HepG2 (cell line): ENCODE measurements at regions not wholly inside any gene's neighbourhood (a gene's known extent, or its start where the extent isn't known, plus 50 kb on each side); places are given as distances from the start of the nearest gene placed in this dataset.

Experiments
- ATAC-seq: fragments of 200-7000 bp; cut with Tn5 transposase; 3 replicates; pipeline ENCODE4 v1.9.1; 2020; ENCODE audit warnings: mild to moderate bottlenecking, moderate library complexity
- BruUV-seq: library from RNA; stranded (reverse); fragments of 400-500 nt; replicated peaks from 2 replicates; lab custom pipeline; 2021; lab: Mats Ljungman, UMichigan
- CTCF ChIA-PET: fragments of 300-600 bp; formaldehyde crosslinking; extraction: SDS; loops from one replicate; lab custom pipeline; 2021; ENCODE audit warnings: low total read pairs, inconsistent platforms, low intra/inter-chr PET ratio; lab: Yijun Ruan, JAX
- POLR2A ChIA-PET: fragments of 350-600 bp; sonication (Branson Sonifier 250); formaldehyde crosslinking; loops from one replicate; lab custom pipeline; 2020; ENCODE audit warnings: antibody characterized with exemption, inconsistent platforms; lab: Yijun Ruan, JAX
- DNase-seq: peaks from one replicate; pipeline ENCODE4 v3.0.0-alpha.2; 2015; ENCODE audit warnings: low spot score
- FAIRE-seq: peaks from 3 replicates; lab custom pipeline; 2011; peaks lifted over from hg19 to GRCh38; lab: Jason Lieb, UNC
- H2AFZ ChIP-seq: one replicate; pipeline ENCODE4 v1.6.1; 2011; ENCODE audit warnings: low read length, inconsistent platforms
- H3K27ac ChIP-seq: fragments of 300-600 bp; 3 replicates; pipeline ENCODE4 v1.8.0; 2011; ENCODE audit warnings: mixed run types, mild to moderate bottlenecking, mixed read lengths, low read length, inconsistent platforms; ENCODE audit not compliant: insufficient read depth; ENCODE audit errors: extremely low read length
- H3K27me3 ChIP-seq, 2 experiments: fragments of 200-600 bp in 1 of 2; 2 replicates in 1 of 2; 3 replicates in 1 of 2; pipeline versions ENCODE4 v1.6.0 to v1.8.0; 2011; ENCODE audit warnings: low read length in 2 of 2, mild to moderate bottlenecking in 2 of 2, moderate library complexity in 2 of 2, inconsistent platforms in 1 of 2; ENCODE audit not compliant: insufficient read depth in 2 of 2, control insufficient read depth in 1 of 2
- H3K36me3 ChIP-seq, 2 experiments: fragments of 200-600 bp in 1 of 2; replicated peaks in 1 of 2; 2 replicates in 1 of 2; 3 replicates in 1 of 2; pipeline versions ENCODE4 v1.5.1 to v1.8.0; 2011; ENCODE audit warnings: low read length in 2 of 2, inconsistent platforms in 1 of 2; ENCODE audit not compliant: insufficient read depth in 2 of 2, control insufficient read depth in 1 of 2
- H3K4me1 ChIP-seq: 2 replicates; pipeline ENCODE4 v1.5.1; 2012; ENCODE audit warnings: low read length, inconsistent platforms; ENCODE audit not compliant: insufficient read depth
- H3K4me2 ChIP-seq: 2 replicates; pipeline ENCODE4 v1.6.0; 2011; ENCODE audit warnings: low read depth, low read length, inconsistent platforms
- H3K4me3 ChIP-seq, 3 experiments: fragments of 200-600 bp in 1 of 3; sonication (generic), shearing (Covaris generic) in 1 of 3; replicated peaks in 1 of 3; 2 replicates each; pipeline ENCODE4 v1.5.1; 2011 to 2016; ENCODE audit warnings: low read length in 3 of 3, inconsistent platforms in 2 of 3, low read depth in 2 of 3, mild to moderate bottlenecking in 2 of 3, control low read depth in 1 of 3, mixed read lengths in 1 of 3; ENCODE audit not compliant: insufficient read depth in 1 of 3
- H3K79me2 ChIP-seq: one replicate; pipeline ENCODE4 v1.6.1; 2011; ENCODE audit warnings: low read length, inconsistent platforms; ENCODE audit not compliant: insufficient read depth
- H3K9ac ChIP-seq: 2 replicates; pipeline ENCODE4 v1.6.0; 2011; ENCODE audit warnings: mild to moderate bottlenecking, low read depth, low read length, inconsistent platforms; ENCODE audit not compliant: insufficient read depth
- H3K9me3 ChIP-seq: 2 replicates; pipeline ENCODE4 v1.5.1; 2012; ENCODE audit warnings: mild to moderate bottlenecking, low read length
- H4K20me1 ChIP-seq: 2 replicates; pipeline ENCODE4 v1.6.0; 2011; ENCODE audit warnings: inconsistent platforms, mild to moderate bottlenecking, low read length, moderate library complexity; ENCODE audit not compliant: insufficient read depth
- CEBPB ChIP-seq: IDR thresholded peaks from 2 replicates; pipeline ENCODE4 v1.6.1; 2011; ENCODE audit warnings: low read depth, low read length, improper control_type of control experiment, borderline replicate concordance
- DNMT1 ChIP-seq: sonication (generic); formaldehyde crosslinking; IDR thresholded peaks from 2 replicates; pipeline ENCODE4 v1.5.1; 2020; ENCODE audit warnings: mild to moderate bottlenecking, missing genetic modification reagents
- FOXA3 ChIP-seq: IDR thresholded peaks from 2 replicates; pipeline ENCODE4 v1.6.1; 2016; ENCODE audit warnings: missing genetic modification reagents, missing compliant biosample characterization
- MBNL3 ChIP-seq: fragments of 250-450 bp; sonication (Bioruptor Pico); conservative IDR thresholded peaks from 2 replicates; pipeline ENCODE4 v1.8.0; 2022; ENCODE audit warnings: mild to moderate bottlenecking, inconsistent platforms
- MIXL1 ChIP-seq: IDR thresholded peaks from 2 replicates; pipeline ENCODE4 v1.6.1; 2016
- NAIF1 ChIP-seq: sonication (generic); formaldehyde crosslinking; IDR thresholded peaks from 2 replicates; pipeline ENCODE4 v1.5.0; 2020; ENCODE audit warnings: mild to moderate bottlenecking, missing genetic modification reagents, borderline replicate concordance
- ZFP36 ChIP-seq: fragments of 150-350 bp; IDR thresholded peaks from 2 replicates; pipeline ENCODE4 v1.6.1; 2018; ENCODE audit warnings: borderline replicate concordance, low read length, low read depth; ENCODE audit not compliant: partially characterized antibody
- ZFYVE20 ChIP-seq: sonication (generic); formaldehyde crosslinking; IDR thresholded peaks from 2 replicates; pipeline ENCODE4 v1.8.0; 2023; ENCODE audit warnings: low read depth, mild to moderate bottlenecking, moderate library complexity, missing genetic modification reagents, borderline replicate concordance
- WGBS: methylation state at CpG from one replicate; pipeline ENCODE4 v1.1.6; 2017; ENCODE audit warnings: low lambda C conversion rate; 5-methylcytosine and 5-hydroxymethylcytosine counted together
- in situ Hi-C: cut with HindIII; loops from 2 replicates; pipeline ENCODE4 v1.10.0; 2017; ENCODE audit warnings: low pct_unique_long_range_greater_than_20kb; ENCODE audit not compliant: extremely low pct_ligation_motif_present
- intact Hi-C: fragments of 100-400 bp; cut with micrococcal nuclease; formaldehyde crosslinking; loops from one replicate; pipeline ENCODE4 v1.10.0; 2022; ENCODE audit not compliant: unreplicated experiment
- TF ChIP-seq, protein P1 (sequence below): sonication (generic); formaldehyde crosslinking; IDR thresholded peaks from 2 replicates; pipeline ENCODE4 v1.4.0; 2020; ENCODE audit warnings: missing genetic modification reagents
- TF ChIP-seq, protein P2 (sequence below): sonication (generic); formaldehyde crosslinking; IDR thresholded peaks from 2 replicates; pipeline ENCODE4 v1.4.0; 2020; ENCODE audit warnings: missing genetic modification reagents
- TF ChIP-seq, protein P3 (sequence below): sonication (generic); formaldehyde crosslinking; IDR thresholded peaks from 2 replicates; pipeline ENCODE4 v1.8.1; 2023; ENCODE audit warnings: mild to moderate bottlenecking, inconsistent platforms, moderate library complexity, missing genetic modification reagents, borderline replicate concordance
- TF ChIP-seq, protein P4 (sequence below): sonication (generic); IDR thresholded peaks from 2 replicates; pipeline ENCODE4 v1.6.1; 2016; ENCODE audit warnings: low read depth, borderline replicate concordance

DNA sequence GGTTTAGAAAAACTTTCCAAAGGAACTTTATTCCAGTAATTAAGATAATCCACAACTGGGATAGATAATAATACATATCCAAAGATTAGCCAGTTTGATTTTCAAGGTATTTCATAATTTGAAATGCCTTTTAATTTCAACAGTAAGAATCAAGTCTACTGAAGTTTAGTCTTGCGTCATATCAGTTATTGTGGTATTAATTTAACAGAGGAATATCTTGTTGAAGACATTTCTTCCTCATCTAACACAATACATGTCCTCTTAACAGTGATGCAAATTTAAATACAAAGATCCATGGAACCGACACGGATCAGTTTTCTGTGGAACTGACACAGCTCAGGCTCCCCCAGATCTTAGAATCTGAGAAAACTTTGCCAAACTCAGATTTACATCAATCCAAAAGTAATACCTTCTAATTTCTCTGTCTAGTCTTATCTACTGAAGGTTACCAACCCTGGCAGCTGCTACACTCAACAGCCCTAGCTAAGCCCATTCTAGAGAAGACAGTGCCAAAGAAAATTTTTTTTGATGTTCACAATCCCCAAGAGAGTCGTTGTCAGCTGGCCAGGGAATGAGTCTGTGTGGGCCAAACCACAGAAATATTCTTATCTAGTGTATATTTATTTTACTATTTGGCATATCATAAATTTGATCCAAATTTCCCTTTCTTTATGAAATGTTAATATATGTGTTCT is 365.2 kb upstream of the MEOX2 start:
- DNase-seq, result no peak

DNA sequence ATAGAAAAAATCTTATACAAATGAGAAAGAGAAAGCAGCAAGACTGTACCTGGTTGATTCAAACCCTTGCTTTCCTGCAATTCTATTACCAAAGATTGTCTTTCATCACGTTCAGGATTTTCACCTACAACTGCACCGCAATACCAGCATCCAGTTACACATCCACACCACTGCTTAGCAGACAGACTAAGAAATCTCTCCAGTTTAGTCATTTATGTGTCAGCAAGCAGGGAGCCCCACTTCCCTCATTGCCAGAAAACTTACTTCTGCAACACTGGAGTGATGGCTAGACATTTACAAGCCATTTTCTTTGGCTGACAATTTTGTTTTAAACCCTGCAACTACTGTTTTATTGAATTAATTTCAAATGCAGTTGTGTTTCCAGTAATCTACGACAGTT is 359.6 kb upstream of the MEOX2 start:
- no peak for FAIRE-seq
- WGBS, result 11% methylated on average over 3 of the region's 3 CpGs
- Histone ChIP-seq H3K4me2 (no peak overlapping the region), H3K9ac (no peak overlapping the region), H3K4me3 (no peak overlapping the region), H4K20me1 (no peaks in the 10 kb centered on the region), H3K36me3 (no peaks in the 10 kb centered on the region), H3K4me1 (no peaks in the 10 kb centered on the region), H2AFZ (no peak overlapping the region), H3K9me3 (0 out of 2 replicates have a peak, but pooled peaks cover 5% of the 10 kb centered on the region), H3K27me3 (no peaks in the 10 kb centered on the region), H3K79me2 (no peaks in the 10 kb centered on the region), H3K27ac (no peak overlapping the region)
- no peak for ATAC-seq
- in situ Hi-C loops, result no loop called here
- ChIA-PET CTCF (no interaction called here), POLR2A (no interaction called here)
- no peak for DNase-seq
- no TSS peak for BruUV-seq
- intact Hi-C loops, result no loop called here
- TF ChIP-seq DNMT1 (CRISPR knock-in tag), result no peak
- TF ChIP-seq, protein P1, sequence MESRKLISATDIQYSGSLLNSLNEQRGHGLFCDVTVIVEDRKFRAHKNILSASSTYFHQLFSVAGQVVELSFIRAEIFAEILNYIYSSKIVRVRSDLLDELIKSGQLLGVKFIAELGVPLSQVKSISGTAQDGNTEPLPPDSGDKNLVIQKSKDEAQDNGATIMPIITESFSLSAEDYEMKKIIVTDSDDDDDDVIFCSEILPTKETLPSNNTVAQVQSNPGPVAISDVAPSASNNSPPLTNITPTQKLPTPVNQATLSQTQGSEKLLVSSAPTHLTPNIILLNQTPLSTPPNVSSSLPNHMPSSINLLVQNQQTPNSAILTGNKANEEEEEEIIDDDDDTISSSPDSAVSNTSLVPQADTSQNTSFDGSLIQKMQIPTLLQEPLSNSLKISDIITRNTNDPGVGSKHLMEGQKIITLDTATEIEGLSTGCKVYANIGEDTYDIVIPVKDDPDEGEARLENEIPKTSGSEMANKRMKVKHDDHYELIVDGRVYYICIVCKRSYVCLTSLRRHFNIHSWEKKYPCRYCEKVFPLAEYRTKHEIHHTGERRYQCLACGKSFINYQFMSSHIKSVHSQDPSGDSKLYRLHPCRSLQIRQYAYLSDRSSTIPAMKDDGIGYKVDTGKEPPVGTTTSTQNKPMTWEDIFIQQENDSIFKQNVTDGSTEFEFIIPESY, result no peak
- no peak for TF ChIP-seq MIXL1 (CRISPR knock-in tag)
- TF ChIP-seq, protein P2, sequence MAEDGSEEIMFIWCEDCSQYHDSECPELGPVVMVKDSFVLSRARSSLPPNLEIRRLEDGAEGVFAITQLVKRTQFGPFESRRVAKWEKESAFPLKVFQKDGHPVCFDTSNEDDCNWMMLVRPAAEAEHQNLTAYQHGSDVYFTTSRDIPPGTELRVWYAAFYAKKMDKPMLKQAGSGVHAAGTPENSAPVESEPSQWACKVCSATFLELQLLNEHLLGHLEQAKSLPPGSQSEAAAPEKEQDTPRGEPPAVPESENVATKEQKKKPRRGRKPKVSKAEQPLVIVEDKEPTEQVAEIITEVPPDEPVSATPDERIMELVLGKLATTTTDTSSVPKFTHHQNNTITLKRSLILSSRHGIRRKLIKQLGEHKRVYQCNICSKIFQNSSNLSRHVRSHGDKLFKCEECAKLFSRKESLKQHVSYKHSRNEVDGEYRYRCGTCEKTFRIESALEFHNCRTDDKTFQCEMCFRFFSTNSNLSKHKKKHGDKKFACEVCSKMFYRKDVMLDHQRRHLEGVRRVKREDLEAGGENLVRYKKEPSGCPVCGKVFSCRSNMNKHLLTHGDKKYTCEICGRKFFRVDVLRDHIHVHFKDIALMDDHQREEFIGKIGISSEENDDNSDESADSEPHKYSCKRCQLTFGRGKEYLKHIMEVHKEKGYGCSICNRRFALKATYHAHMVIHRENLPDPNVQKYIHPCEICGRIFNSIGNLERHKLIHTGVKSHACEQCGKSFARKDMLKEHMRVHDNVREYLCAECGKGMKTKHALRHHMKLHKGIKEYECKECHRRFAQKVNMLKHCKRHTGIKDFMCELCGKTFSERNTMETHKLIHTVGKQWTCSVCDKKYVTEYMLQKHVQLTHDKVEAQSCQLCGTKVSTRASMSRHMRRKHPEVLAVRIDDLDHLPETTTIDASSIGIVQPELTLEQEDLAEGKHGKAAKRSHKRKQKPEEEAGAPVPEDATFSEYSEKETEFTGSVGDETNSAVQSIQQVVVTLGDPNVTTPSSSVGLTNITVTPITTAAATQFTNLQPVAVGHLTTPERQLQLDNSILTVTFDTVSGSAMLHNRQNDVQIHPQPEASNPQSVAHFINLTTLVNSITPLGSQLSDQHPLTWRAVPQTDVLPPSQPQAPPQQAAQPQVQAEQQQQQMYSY, result no peak
- TF ChIP-seq, protein P3, sequence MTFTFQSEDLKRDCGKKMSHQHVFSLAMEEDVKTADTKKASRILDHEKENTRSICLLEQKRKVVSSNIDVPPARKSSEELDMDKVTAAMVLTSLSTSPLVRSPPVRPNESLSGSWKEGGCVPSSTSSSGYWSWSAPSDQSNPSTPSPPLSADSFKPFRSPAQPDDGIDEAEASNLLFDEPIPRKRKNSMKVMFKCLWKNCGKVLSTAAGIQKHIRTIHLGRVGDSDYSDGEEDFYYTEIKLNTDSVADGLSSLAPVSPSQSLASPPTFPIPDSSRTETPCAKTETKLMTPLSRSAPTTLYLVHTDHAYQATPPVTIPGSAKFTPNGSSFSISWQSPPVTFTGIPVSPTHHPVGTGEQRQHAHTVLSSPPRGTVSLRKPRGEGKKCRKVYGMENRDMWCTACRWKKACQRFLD (CRISPR knock-in tag), result no peak
- TF ChIP-seq ZFP36, result no peak

More for the DNA sequence above, 365.2 kb upstream of the MEOX2 start:
- no peaks in the 10 kb centered on the region for H3K4me1 ChIP-seq
- in situ Hi-C loops, result loop anchor here (25.0 kb wide), 3 partner anchors 739 to 1339 kb away; no protein-coding TSS in a partner anchor
- FAIRE-seq, result no peak
- WGBS, result 10% methylated on average over 4 of the region's 4 CpGs
- no peaks in the 10 kb centered on the region for H3K9me3 ChIP-seq
- intact Hi-C loops, result no loop called here
- TF ChIP-seq CEBPB, result peak; percentile 37; the same call in 1 of the 2 replicates
- TF ChIP-seq FOXA3 (CRISPR knock-in tag), result no peak
- TF ChIP-seq, protein P4, sequence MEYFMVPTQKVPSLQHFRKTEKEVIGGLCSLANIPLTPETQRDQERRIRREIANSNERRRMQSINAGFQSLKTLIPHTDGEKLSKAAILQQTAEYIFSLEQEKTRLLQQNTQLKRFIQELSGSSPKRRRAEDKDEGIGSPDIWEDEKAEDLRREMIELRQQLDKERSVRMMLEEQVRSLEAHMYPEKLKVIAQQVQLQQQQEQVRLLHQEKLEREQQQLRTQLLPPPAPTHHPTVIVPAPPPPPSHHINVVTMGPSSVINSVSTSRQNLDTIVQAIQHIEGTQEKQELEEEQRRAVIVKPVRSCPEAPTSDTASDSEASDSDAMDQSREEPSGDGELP, result no peak
- TF ChIP-seq MBNL3 (CRISPR knock-in tag), result no peak
- TF ChIP-seq NAIF1, result no peak
- no peak for TF ChIP-seq ZFYVE20
- no peak overlapping the region for H3K27ac ChIP-seq
- no peak for ATAC-seq
- no peak overlapping the region for H3K9ac ChIP-seq
- H3K4me3 ChIP-seq, result no peak overlapping the region
- H2AFZ ChIP-seq, result no peak overlapping the region
- no peaks in the 10 kb centered on the region for H3K79me2 ChIP-seq
- ChIA-PET CTCF (no interaction called here), POLR2A (no interaction called here)
- BruUV-seq, result no TSS peak
- no peaks in the 10 kb centered on the region for H3K36me3 ChIP-seq
- H3K27me3 ChIP-seq, result no peaks in the 10 kb centered on the region
- H4K20me1 ChIP-seq, result no peaks in the 10 kb centered on the region
- no peak overlapping the region for H3K4me2 ChIP-seq
